ENCODE measurements at regions not wholly inside any gene's neighbourhood (a gene's known extent, or its start where the extent isn't known, plus 50 kb on each side); places are given as distances from the start of the nearest gene placed in this dataset.

DNA sequence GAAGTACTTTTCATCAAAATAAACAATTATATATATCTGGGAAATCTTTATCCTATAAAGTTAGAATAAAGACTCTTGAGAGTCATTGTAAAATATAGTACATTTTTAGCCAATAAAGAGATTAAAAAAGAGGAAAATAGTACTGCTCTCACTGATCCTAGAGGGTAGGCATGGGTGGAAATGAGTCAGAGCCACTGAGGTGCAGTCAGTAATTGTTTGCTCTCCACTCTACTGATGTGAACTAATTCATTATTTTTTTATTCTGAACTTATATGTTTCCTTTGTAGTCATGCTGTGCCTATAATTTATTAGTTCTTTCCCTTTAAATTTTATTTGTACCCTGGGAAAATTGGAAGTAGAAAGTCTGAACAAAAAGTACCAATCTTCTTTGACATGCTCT, 1359.4 kb upstream of the GJE1 start:
- TF ChIP-seq, protein P1, sequence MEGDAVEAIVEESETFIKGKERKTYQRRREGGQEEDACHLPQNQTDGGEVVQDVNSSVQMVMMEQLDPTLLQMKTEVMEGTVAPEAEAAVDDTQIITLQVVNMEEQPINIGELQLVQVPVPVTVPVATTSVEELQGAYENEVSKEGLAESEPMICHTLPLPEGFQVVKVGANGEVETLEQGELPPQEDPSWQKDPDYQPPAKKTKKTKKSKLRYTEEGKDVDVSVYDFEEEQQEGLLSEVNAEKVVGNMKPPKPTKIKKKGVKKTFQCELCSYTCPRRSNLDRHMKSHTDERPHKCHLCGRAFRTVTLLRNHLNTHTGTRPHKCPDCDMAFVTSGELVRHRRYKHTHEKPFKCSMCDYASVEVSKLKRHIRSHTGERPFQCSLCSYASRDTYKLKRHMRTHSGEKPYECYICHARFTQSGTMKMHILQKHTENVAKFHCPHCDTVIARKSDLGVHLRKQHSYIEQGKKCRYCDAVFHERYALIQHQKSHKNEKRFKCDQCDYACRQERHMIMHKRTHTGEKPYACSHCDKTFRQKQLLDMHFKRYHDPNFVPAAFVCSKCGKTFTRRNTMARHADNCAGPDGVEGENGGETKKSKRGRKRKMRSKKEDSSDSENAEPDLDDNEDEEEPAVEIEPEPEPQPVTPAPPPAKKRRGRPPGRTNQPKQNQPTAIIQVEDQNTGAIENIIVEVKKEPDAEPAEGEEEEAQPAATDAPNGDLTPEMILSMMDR (IDR thresholded peaks at IDR 0.05): no peak
- TF ChIP-seq POLR2A (IDR thresholded peaks at IDR 0.05): no peak
- no peak for TF ChIP-seq POLR2AphosphoS5 (IDR thresholded peaks at IDR 0.05)
